ENCODE measurements at regions not wholly inside any gene's neighbourhood (a gene's known extent, or its start where the extent isn't known, plus 50 kb on each side); places are given as distances from the start of the nearest gene placed in this dataset.

DNA sequence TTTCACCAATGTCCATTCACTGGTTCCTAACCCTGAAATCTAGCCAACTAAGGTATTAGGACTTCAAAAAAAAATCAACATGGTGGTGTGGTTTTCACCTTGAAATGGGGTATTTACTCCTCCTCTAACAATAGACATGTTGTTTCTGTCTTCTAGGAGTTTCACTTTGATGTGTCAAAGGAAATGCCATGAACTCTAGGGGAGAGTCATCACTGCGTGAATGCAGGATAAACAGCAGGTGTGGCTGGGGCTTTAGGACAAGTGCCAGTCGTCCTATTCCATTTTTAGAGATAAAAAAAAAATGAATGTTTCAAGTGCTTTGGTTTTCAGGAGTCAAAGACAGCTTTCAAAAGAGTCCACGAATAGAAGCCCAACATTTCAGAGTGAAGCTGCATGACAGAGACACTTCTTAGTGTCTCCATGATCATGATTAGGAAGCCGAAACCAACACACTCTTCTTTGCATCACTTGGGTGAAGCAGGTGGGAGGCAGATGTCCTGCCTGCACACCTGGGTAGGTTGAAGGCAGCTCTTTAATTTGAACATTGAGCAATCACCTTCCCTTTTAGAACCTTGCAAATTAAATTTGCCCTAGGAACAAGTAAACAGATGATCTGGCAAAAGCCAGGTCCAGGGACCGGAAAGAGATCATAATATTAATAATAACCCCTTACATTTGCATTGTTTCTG is 328.5 kb upstream of the PRDM1 start:
- H3K4me3 ChIP-seq: no peak overlapping the region
- no peak for ATAC-seq
- 51 to 56% (median 55%) methylated on average over 5 of the region's 5 CpGs for WGBS, 3 donors

GRCh38 chr6:105755885-105756284 is 330.3 kb upstream of the PRDM1 start:
- H3K9me3 ChIP-seq: no peaks in the 10 kb centered on the region
- no peak for TF ChIP-seq CTCF (IDR thresholded peaks at IDR 0.05)
- intact Hi-C loops (cut with DNase I): no loop called here
- no peaks in the 10 kb centered on the region for H3K36me3 ChIP-seq (ENCODE audit: insufficient read depth in 1 of 2, low read depth in 1 of 2)
- H3K27me3 ChIP-seq (ENCODE audit: insufficient read depth in 3 of 3, low read length in 2 of 3): no peaks in the 10 kb centered on the region
- 88 to 95% (median 90%) methylated on average over 4 of the region's 4 CpGs for WGBS, 3 donors
- no peak overlapping the region for H3K27ac ChIP-seq
- DNase-seq (no peak), ATAC-seq (no peak)
- no peak overlapping the region for H3K4me3 ChIP-seq
- no peaks in the 10 kb centered on the region for H3K4me1 ChIP-seq

More for the DNA sequence above, 328.5 kb upstream of the PRDM1 start:
- no peak for TF ChIP-seq CTCF (IDR thresholded peaks at IDR 0.05)
- no peak for DNase-seq
- Histone ChIP-seq H3K36me3 (ENCODE audit: insufficient read depth in 1 of 2, low read depth in 1 of 2) (no peaks in the 10 kb centered on the region), H3K27ac (no peak overlapping the region), H3K9me3 (no peaks in the 10 kb centered on the region), H3K4me1 (no peaks in the 10 kb centered on the region), H3K27me3 (ENCODE audit: insufficient read depth in 3 of 3, low read length in 2 of 3) (no peaks in the 10 kb centered on the region)
- intact Hi-C loops (cut with DNase I): no loop called here

- no peak for TF ChIP-seq CTCF (IDR thresholded peaks at IDR 0.05)
- Histone ChIP-seq H3K4me1 (no peaks in the 10 kb centered on the region), H3K36me3 (ENCODE audit: insufficient read depth in 1 of 2, low read depth in 1 of 2) (no peaks in the 10 kb centered on the region), H3K27ac (no peak overlapping the region), H3K4me3 (no peak overlapping the region), H3K27me3 (ENCODE audit: insufficient read depth in 3 of 3, low read length in 2 of 3) (no peaks in the 10 kb centered on the region), H3K9me3 (no peaks in the 10 kb centered on the region)
- intact Hi-C loops (cut with DNase I): no loop called here
- ATAC-seq (no peak), DNase-seq (no peak)
- 29 to 45% (median 31%) methylated on average over 6 of the region's 6 CpGs for WGBS, 3 donors
Observed at GRCh38 chr6:105753620-105754211, 332.4 kb upstream of the PRDM1 start.

- TF ChIP-seq CTCF (IDR thresholded peaks at IDR 0.05): no peak
- Histone ChIP-seq H3K9me3 (no peaks in the 10 kb centered on the region), H3K4me1 (no peaks in the 10 kb centered on the region), H3K4me3 (no peak overlapping the region), H3K27ac (no peak overlapping the region), H3K36me3 (ENCODE audit: insufficient read depth in 1 of 2, low read depth in 1 of 2) (no peaks in the 10 kb centered on the region), H3K27me3 (ENCODE audit: insufficient read depth in 3 of 3, low read length in 2 of 3) (no peaks in the 10 kb centered on the region)
- no peak for DNase-seq
- ATAC-seq: no peak
- intact Hi-C loops (cut with DNase I): no loop called here
- WGBS, 3 donors: 85 to 93% (median 87%) methylated on average over 8 of the region's 8 CpGs
Observed at GRCh38 chr6:105753207-105753606, 332.9 kb upstream of the PRDM1 start.

DNA sequence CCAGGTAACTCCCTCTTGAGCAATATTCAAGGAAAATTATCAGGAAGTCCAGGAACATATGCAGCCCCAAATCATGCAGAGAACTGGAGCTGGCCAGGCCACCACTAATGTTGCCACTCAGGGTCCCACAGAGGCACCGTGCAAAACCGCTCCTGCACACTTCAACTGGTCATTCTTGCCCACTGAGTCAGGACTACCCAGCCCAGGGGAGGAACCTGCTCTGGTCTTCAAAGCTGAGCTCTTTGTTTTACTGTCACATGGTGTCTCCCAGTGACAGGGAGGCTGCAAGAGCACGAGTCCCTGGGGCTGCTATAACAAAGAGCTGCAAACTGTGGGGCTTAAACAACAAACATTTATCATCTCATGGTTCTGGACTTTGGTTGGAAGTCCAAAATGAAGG is 336.0 kb upstream of the PRDM1 start:
- TF ChIP-seq CTCF (IDR thresholded peaks at IDR 0.05): no peak
- Histone ChIP-seq H3K4me1 (no peaks in the 10 kb centered on the region), H3K9me3 (no peaks in the 10 kb centered on the region), H3K36me3 (ENCODE audit: insufficient read depth in 1 of 2, low read depth in 1 of 2) (no peaks in the 10 kb centered on the region), H3K27ac (no peak overlapping the region), H3K4me3 (no peak overlapping the region), H3K27me3 (ENCODE audit: insufficient read depth in 3 of 3, low read length in 2 of 3) (no peaks in the 10 kb centered on the region)
- ATAC-seq (no peak), DNase-seq (no peak)
- intact Hi-C loops (cut with DNase I): no loop called here
- WGBS, 3 donors: 86 to 96% (median 90%) methylated on average over 3 of the region's 3 CpGs

All from psoas muscle (tissue), 7 donors.